Hematopoietic multipotent progenitor cell (in vitro differentiated cells): ENCODE measurements at regions not wholly inside any gene's neighbourhood (a gene's known extent, or its start where the extent isn't known, plus 50 kb on each side); places are given as distances from the start of the nearest gene placed in this dataset.
"Not testable (repeated sequence)": the region's sequence is repeated elsewhere in the genome, so short reads cannot be mapped to it uniquely, and the experiment has no call there.

Experiments
- DNase-seq, 3 donors: peaks; one replicate each; pipeline ENCODE4 v3.0.0-alpha.2; 2011 to 2015; ENCODE audit warnings: low read depth in 2 of 3, low spot score in 2 of 3

DNA sequence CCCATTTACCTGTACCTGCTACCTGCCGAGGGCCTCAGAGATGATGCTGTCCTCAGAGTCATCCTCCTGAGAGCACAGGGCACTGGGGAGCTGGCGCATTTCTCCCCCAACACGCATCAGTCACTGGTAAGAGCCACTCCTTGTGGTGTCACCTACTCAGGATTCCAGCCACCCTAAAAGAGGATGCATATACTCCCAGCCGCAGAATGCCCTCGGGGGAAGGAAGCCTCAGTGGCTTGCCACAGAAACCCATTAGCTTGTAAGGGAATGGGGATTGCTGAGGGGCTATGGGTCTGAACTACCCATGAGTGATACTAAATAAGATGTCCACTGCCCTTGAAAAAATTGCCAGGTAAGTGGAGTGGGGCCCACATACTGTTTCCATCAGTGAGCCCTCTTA is 279.2 kb downstream of the WDR11 start:
- no peak for DNase-seq

DNA sequence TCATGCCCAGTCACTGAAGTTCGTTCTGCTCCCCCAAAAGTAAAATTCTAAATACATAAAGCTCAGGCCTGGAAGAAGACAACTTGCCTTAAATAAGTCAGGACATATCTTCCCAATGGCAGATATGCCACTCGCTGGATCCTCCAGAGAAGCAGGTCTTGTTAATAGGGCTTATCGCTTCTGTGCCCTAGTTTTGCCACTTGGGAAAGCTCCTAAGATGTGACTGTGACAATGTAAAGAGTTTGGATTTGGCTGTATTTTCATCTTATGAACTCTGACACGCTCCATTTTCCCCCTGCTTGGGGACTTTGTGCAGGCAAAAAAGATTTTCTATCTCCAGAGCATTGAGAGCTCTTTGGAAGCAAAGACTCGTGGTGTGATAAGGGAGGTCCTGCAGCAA is 279.9 kb downstream of the WDR11 start:
- no peak for DNase-seq

DNA sequence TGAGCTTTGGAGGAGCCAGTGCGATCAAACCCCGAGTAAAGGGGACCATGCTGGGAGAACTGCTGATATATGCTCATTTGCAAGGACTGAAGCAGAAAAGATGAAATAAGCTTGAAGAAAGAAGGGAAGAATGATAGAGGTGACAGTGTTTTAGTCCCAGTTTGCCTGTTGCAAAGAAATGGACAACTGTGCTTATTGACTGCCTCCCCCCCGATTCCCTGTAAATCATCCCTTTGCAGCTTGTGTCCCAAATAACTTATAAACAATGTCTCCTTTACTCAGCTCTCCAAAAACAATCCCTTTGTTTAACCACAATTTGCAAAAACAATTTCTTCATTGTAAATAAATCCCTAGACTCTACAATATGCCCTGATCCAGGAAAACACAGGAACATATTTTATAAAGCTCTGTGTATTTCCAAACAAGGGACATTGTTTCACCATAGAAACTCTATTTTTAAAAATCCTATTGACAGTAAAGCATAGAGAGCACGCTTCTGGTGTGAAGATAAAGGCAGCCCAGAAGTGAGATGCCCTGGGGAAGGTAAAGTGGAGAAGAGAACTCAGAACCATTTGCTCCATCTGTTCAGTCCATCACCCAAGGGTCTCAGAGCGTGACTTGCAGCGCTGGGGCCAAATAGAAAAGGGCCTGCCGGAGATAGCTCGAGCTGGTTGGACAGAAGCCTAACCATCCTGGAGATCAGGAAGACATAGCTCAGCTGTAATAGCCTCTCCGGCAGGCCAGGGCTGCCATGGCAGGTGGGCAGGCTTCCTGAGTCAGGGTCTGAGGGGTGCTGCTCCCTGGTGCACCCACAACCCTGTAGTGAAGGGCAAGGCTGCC is 280.5 kb downstream of the WDR11 start:
- no peak for DNase-seq

DNA sequence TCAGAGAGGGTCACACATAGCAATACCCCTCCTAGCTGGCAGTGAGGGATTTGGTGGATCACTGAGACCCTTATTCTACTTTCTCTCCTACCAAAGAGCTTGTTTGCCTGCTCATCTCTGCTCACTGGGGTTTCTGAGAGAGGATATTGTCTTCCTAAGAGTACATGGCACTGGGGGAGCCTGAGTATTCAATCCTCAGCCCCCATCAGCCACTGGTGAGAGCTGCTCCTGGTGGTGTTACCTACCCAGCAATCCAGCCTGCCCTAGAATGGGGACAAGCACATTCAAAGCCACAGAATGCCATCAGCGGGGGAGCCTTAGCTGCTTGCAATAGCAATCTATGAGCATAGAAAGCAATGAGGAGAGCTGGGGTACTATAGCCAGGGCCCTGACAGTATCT is 281.1 kb downstream of the WDR11 start:
- no peak for DNase-seq

DNA sequence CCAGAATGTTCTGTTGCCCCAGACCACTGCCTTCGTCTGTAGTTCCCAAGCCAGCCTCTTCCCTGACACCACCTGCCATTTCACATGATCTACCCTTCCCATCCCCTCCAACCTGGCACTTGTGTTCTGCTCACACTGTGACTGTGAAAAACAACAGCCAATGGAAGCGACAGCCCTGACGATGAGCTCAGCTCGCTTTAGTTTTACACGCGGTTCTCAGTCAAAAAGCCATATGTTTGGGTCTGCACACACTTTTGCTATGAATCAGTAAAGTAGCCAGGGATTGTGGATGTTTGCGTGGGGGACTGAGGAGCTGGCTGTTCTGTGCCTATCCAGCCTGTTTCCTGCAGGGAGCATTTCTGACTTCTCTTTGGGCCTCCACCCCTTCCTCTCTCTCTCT is 282.7 kb downstream of the WDR11 start:
- no peak for DNase-seq

DNA sequence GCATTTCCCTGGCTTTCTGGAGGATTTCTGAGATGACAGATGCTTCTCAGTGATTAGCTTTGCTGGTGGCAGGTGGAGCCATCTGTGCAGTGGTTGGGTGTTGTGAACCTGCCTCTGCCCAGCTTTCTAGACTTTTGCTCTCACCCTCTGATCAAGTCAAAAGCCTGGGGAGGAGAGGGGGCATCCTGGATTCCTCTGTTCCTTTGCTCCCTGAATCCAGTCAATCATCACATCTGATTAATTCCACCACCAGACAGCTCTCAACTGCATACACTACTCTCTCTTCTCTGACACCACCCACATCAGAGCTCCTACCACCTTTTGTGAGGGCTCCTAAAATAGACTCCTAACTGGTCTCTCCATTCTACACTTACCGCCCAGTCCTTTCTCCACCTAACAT is 283.5 kb downstream of the WDR11 start:
- DNase-seq: no peak

DNA sequence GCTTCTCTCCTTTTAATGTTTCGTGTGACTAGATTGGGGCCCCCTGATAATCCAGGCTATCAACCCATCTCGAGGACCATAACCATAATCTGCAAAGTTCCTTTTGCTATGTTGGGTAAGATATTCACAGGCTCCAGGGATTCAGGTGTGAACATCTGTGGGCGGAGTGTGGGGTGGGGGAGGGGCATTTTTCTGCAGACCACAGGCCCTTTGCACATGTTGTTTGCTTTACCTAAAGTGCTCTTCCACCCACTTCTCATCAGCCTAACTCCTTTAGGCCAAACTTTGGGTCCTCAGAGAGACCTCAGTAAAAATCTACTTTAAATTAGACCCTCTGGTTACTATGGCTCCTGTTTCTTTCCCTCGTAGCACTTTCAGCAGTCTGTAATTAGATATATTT is 284.4 kb downstream of the WDR11 start:
- no peak for DNase-seq

DNA sequence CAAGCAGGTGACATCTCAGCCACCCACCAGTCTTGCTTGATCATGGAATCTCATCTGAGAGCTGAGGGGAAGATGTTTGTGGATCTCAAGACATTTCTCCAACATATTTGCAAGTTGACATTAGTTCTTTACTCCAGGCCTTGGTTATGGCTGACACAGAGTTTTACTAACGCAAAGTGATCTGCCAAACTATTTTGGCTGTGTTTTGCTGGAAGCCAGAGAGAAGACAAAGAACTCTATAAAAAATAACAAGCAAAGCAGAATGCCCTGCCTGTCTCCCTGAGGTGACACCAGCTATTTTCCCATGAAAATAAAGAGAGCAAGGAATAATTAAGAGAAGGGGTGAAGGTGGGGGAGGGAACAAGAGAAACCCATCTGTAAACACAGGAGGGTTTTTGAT is 286.4 kb downstream of the WDR11 start:
- no peak for DNase-seq

DNA sequence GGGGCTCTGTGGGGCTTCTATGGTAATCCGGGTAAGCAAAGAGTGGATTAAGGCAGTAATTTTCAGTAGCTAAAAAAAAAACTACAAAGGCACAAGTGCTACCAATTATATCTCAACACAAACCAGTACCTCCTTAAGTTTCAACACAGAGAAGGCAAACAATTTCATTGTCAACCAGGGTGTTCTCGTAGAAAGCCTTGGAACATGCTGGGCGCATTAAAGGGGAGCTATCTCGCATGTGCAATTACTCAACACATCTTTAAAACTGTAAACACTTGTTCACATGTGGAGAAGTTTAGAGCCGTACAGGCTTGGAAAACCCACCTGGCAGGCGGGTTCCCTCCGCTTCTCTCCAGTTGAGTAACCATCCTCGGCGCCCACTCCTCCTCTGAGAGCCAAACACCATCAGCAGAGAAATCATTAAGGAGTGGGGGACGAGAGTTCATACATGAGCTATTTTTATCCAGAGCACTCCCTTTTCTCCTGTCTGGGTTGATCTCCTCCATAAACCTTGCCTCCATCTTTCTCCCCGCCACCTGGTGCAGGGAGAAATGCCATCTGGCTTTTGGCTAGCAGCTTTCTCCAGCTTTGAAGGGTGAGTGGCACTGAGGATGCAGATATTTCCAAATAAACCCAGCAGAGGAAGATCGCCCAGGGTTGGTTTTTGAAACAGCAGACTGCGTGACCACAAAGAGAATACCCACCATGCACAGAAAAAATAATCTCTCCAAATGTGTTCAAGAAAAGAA is 287.1 kb downstream of the WDR11 start:
- DNase-seq: no peak

DNA sequence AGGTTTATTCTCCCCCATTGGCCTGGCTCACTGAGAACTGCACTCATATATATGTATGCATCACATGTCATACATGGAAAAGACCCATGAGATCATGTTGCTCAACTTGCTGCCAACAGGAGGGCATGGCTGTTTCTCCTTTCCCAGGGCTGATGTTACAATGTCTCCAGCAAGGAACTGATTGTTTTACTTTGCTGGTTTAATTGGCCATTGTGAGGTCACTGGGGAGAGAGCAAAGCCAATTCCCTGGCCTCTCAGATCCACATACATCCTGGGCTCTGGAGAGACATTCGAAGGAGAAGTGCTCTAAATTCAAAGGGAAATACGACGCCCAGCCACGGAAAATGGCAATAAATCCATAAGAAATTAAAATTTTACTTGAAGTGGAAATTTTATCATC is 287.8 kb downstream of the WDR11 start:
- no peak for DNase-seq

DNA sequence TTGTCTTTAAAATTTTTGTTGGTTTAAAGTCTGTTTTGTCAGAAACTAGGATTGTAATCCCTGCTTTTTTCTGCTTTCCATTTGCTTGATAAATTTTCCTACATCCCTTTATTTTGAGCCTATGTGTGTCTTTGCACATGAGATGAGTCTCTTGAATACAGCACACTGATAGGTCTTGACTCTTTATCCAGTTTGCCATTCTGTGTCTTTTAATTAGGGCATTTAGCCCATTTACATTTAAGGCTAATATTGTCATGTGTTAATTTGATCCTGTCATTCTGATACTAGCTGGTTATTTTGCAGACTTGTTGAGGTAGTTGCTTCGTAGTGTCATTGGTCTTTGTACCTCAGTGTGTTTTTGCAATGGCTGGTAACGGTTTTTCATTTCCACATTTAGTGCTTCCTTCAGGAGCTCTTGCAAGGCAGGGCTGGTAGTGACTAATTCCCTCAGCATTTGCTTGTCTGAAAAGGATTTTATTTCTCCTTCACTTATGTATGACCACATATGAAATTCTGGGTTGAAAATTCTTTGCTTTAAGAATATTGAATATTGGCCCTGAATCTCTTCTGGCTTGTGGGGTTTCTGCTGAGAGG is 294.7 kb downstream of the WDR11 start:
- not testable (repeated sequence) for DNase-seq

DNA sequence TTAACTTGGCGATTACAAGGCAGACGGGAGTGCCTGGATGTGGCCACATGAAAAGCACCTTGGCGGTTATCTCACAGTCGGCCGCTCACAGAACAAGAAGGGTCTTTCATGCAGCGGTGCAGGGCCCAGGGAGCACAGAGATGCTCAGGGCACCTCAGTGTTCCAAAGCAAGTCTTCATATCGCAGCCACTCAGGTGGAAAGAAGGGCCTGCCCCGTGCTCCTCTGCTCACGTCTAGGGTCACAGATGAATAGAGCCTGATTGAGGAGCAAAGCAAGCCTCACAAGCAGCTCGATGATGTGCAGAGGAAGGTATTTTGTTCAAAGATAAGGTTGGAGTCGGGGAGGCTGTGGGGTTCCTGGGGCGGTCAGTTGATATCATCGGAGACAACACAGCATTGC is 297.8 kb downstream of the WDR11 start:
- no peak for DNase-seq

DNA sequence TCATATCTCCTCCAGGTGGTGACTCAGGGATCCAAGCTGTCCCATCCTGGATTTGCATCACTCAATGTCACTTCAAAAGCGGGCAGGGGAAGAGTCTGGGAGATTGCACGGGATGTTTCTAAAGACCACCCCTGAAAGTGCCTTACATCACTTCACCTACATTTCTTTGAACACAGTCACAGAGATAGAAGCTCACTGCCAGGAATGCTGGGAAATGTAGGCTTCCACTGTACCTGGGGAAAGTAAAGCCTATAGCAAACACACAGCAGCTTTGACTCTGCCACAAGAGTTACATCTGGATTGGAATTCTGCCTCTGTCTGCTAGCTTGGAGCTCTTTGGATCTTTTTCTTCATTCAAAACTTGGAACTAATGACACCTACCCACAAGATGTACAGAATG is 300.9 kb downstream of the WDR11 start:
- DNase-seq: no peak

DNA sequence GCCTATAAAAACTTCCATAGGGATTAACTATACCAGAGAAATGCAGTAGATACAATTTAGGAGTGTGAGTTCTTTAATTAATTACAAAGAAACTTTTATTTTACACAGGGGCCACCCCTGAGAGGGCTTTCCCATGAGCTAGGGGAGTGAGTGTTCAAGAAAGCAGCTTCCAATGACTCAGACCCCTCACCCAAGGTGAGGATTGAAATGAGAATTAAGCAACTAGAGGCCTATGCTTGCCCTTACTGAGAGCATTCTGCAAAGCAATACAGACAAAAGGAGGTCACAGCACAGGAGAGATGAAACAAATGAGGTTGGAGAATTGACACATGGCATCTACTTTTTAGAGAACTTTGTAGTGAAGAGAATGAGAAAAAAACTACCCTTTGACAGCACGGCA is 301.8 kb downstream of the WDR11 start:
- no peak for DNase-seq

DNA sequence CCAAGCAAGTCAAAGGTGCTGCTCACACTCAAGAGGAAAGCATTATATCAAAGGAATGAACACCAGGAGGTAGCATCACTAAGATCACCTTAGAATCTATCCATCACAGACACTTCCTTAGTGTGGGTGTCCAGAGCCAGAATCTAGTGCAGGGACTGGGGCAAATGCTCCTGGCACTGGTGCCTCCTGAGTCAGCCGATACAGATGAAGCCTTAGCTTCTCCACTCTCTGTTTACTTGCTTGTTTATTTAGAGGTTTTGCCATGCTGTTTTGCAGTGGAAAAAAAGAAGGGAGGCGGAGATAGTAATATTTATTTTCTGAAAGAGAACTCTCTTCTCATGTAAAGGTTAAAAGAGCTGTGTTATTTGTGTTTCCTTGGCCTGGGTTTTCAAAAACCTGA is 303.1 kb downstream of the WDR11 start:
- no peak for DNase-seq

DNA sequence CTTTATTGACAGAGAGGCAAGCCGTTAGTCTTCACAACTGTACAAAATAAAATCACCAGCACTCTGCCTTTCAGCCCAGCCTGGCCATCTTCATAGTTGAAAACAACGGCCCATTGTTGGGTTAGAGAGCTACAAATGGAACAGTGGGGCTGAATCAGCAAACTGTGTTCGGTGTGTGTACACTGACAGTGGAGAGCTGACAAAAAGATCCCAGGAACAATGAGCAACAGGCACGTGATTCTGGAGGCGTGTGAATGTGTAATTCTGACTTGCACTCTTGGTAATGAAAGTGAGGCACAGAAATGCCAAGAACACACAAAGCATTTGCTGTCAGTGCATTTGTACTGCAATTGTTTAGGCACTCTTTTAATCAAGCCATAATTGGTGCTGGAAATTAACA is 303.7 kb downstream of the WDR11 start:
- DNase-seq: no peak

DNA sequence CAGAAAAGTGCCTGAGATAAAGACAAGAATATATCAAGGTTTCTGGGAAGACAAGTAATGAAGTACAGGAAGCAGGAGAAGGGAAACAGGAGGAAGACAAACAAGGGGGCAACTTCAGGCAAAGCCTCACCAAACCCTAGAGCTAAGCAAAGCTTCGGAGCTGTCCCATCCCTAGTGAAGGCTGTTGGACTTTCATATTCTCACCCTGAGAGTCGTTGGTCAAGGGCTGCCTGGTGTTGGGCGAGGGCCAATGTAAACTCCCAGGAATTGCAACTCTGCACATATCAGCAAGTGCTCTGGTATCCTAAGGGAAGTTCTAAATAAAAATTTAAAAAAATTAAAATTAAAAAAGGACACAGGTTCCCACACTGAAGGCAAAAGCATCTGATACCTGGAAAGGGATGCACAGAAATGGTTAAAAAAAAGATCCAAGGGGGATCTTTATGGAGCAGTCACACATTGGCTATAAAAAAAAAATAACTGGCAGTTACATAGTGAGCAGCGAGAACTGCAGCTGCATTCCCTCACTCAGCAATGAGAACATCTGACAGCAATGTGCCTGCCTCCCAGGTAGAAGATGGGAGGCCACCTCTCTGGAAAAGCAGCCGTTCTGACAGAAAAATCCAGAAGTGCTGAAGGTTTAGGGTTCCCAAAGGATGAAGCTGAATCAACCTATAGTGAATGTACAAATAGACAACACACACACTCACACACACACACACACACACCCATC is 304.7 kb downstream of the WDR11 start:
- DNase-seq: no peak

DNA sequence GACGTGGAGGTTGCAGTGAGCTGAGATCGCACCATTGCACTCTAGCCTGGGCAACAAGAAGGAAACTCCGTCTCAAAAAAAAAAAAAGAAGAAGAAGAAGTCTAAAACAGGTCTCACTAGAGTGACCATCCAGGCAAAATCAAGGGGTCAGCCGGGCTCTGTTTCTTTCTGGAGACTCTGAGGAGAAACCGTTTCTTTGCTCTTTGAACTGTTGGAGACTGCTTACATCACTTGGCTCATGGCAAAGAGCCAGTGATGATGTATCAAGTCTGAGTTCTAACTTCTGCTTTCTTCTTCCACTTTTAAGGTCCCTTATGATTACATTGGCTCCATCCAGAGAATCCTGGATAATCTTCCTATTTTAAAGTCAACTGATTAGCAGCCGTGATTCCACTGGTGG is 306.8 kb downstream of the WDR11 start:
- DNase-seq: peak in 2 of 3 donors; percentile 44 to 63

DNA sequence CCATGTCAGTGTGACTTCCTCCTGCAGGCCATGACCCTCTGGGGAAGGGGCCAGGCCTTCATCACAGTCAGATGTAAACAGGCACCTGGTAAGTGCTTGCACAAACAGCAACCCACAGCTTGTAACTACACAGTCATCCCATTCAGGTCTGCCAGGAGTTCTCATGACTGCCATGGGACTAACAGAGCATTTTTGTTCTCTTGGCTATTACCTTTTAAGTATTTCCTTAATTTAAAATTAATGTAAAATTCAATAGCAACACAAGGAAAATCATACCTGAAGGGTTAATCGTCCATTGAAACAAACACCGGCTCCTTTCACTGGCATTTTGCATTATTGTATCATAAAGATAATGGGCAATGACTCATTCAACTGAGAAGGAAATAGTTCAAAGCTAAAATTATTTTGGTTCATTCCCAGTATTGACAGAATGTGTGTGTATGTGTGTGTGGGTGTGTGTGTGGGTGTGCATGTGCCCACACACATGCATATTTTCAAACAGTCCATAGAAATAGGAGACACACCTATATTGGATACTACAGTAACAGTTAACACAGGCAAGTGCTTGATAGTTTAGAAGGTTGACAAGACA is 307.9 kb downstream of the WDR11 start:
- no peak for DNase-seq

DNA sequence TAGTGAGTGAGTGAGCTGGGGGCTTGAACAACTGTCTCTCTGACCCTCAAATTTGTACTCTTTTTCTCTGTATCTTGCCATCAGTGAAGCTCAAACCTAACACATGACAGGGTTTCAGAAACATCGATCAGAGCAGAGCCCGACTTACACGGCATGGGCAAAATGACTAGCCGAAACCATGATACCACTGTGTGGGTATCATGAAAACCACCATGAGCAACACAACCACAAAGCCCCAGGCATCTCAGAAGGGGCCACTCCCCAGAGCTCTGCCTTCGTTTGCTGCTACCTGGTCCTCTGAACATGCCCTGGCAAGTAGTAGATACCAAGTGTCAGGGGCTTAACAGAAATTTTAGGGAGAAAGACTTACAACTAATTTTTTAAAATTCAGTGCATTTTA is 308.5 kb downstream of the WDR11 start:
- DNase-seq: no peak

DNA sequence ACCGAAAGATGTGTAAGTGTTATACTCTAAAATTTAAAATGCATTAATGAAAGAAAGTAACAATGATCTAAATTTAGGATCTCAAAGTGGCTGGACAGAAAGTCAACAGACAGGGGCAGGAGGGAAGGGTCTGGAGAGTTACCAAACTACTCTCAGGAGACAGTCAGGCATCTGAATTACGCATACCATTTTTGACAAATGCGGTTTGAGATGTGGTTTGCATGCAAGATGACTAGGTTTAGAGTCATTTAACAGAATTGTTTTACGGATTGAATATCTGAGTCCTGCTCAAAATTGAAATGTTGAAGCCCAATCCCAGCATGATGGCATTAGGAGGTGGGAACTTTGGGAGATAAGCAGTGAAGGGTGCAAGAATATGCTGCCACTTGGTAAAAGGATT is 314.1 kb downstream of the WDR11 start:
- DNase-seq: no peak
